DMS53 treated with DMSO at 0.1 percent for 48 hours (cell line): ENCODE measurements at regions not wholly inside any gene's neighbourhood (a gene's known extent, or its start where the extent isn't known, plus 50 kb on each side); places are given as distances from the start of the nearest gene placed in this dataset.
"Not testable (repeated sequence)": the region's sequence is repeated elsewhere in the genome, so short reads cannot be mapped to it uniquely, and the experiment has no call there.

Source experiments
- DNase-seq: peaks from one replicate; lab custom pipeline; 2025; ENCODE audit not compliant: unreplicated experiment; lab: John Stamatoyannopoulos, UW

GRCh38 chr1:185441605-185442004, 124.6 kb upstream of the IVNS1ABP start:
- no peak for DNase-seq

DNA sequence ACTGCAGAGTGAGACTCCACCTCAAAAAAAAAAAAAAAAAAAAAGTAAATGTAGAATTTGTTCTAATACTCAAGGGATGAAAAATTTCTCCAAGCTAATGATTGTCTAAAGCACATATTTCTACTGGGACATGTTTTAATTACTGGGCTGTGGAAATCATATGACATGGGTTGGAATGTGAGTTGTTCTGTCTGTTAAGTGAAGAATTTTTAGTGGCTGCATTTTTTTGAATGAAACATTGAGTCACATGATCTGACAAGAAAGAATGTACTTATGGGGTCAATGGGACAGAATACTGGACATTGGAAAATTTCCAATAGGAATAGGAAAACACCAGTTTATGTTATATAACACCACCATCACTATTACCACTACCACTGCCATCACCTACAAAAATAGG, 123.8 kb upstream of the IVNS1ABP start:
- DNase-seq: no peak

DNA sequence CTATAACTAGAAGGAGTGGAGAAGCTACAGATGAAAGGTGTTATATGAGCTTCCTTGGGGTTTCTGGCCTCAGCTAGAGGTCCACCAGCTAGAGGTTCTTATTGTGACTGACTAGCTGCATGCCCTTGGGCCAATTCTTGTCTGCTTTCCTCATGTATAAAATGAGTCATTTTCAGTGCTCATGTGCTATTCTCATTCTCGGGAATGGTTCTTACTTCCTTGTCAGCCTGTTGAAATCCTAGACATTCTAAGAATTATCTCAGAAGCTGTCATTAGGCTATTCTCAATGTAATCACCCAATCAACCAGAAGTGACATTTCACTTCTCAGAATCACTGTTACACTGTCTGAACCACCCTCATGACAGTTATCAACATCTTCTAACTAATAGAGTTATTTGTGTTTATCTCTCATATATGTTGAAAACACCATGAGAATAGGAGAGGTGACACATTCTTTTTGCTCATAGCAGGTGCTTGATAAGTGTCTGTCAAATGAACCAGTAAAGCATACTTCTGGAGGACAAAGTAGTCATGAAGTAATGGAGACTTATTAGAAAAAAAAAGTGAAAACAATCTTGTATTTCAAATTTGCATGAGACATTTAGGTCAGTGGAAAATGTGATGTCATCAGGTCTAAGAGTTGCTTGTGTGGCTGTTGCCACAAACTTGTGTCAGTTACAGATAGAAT, 122.8 kb upstream of the IVNS1ABP start:
- no peak for DNase-seq

DNA sequence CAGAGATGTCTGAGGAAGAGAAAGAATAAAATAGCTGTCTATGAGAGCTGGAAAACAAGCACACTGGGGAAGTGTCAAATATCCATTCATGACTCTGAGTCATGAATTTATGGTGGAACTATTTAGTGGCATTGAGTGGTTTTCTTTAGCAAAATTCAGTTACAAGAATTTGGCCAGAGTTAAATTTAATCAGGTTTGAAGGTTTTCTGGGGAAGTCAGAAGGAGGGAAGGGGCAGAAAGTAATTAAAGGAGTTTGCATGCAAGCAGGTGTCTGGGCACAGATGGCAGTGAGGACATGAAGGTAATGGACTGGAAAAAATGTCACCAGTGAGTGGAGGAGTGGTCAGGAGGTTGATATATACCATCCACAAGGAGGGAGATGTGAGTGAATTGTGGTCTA, 121.9 kb upstream of the IVNS1ABP start:
- no peak for DNase-seq

- no peak for DNase-seq
Observed at GRCh38 chr1:185435696-185436379, 118.8 kb upstream of the IVNS1ABP start.

DNA sequence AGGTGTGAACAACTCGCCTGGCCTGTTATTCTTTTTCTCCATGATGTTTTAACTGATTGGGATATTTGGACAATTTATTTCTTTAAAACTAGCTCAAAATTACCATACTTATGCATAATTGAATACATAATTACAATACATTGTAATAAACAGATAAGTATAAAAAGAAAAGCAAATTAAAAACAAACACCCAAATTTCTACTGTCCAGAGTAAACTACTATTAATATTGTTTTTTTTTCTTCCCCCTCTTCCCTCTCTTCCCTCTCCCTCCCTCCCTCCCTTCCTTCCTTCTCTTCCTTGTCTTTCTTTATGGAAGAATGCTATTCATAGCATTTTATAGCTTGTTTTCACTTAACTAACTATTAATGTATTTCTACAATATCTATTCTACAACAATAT, 117.7 kb upstream of the IVNS1ABP start:
- DNase-seq: no peak

DNA sequence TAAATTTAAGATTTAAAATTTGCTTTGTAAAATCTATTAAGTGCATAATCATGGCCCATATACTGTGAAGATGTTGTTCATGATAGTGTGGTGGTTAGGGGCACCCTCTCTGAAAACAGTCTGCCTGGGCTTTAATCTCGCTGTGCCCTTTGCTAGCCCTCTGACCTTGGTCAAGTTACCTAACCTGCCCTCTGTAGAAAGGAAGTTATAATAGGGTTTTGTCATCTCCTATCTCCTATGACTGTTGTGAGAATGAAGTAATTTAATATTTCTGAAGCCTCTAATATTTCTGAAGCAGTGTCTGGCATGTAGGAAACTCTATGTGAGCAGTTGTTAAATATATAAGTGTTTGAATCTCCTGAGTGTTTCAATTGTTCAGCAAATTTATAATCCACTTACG, 116.6 kb upstream of the IVNS1ABP start:
- no peak for DNase-seq

DNA sequence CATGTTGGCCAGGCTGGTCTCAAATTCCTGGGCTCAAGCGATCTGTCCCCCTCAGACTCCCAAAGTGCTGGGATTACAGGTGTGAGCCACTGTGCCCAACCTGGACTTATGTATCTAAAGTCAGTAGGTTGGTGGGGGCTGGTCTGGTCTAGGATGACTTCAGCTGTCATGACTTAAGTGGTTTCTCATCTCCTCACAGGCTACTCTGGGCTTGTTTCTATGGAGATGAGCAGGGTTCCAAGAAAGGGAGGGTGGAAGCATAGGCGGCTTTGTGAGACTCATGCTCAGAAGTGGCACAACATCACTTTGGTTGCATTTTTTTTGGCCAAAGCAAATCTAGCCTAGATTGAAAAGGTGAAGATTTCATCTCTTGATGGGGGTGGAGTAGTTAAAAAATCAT, 115.9 kb upstream of the IVNS1ABP start:
- DNase-seq: no peak

GRCh38 chr1:185431612-185432011, 114.6 kb upstream of the IVNS1ABP start:
- DNase-seq: no peak

- DNase-seq: not testable (repeated sequence)
Observed at GRCh38 chr1:185429668-185430067, 112.6 kb upstream of the IVNS1ABP start.

- DNase-seq: no peak
Observed at GRCh38 chr1:185427776-185428175, 110.7 kb upstream of the IVNS1ABP start.

- no peak for DNase-seq
Observed at GRCh38 chr1:185427264-185427663, 110.2 kb upstream of the IVNS1ABP start.

DNA sequence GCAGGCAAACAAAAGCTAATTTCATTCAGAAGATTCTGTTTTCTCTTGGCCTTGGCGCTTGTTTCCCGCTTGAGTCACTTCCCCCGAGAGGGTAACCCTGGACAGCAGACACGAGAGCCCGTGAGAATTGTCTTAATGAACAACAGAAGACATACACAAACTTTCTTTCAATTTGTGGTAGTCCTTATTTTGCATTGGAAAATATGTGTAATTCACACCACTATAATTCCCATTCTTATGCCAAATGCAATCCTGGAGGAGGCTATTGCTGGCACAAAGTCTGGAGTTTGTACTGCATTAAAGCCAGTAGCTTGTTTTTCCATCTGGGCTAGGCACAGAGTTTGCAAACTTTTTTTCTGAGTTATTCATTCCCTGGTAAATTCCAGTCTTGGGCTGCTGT, 109.8 kb upstream of the IVNS1ABP start:
- DNase-seq: no peak

- no peak for DNase-seq
Observed at GRCh38 chr1:185425163-185425562, 108.1 kb upstream of the IVNS1ABP start.

GRCh38 chr1:185421485-185422107, 104.6 kb upstream of the IVNS1ABP start:
- DNase-seq: no peak

DNA sequence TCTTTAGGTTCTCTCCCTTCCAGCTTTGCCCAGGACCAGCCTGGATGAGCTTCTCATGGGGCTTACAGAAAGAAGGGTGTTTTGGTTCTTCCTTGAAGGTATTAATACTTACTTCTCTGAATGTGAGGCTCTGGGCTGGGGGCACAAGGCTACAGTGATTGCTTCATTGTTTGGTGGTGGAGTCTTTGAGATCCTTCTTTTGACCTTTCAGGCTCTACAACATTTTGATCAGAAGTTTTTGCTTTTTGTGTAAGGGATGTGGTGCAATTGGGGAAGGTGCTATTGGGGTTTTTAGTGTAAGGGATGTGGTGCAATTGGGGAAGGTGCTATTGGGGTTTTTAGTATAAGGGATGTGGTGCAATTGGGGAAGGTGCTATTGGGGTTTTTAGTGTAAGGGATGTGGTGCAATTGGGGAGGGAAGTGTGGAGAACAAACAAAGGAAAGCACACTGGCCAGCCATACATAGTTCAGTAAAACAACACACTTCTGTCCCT, 103.6 kb upstream of the IVNS1ABP start:
- no peak for DNase-seq

- no peak for DNase-seq
Observed at GRCh38 chr1:185419718-185420117, 102.7 kb upstream of the IVNS1ABP start.

- no peak for DNase-seq
Observed at GRCh38 chr1:185418472-185418871, 101.4 kb upstream of the IVNS1ABP start.

- DNase-seq: no peak
Observed at GRCh38 chr1:185412385-185413087, 95.5 kb upstream of the IVNS1ABP start.

DNA sequence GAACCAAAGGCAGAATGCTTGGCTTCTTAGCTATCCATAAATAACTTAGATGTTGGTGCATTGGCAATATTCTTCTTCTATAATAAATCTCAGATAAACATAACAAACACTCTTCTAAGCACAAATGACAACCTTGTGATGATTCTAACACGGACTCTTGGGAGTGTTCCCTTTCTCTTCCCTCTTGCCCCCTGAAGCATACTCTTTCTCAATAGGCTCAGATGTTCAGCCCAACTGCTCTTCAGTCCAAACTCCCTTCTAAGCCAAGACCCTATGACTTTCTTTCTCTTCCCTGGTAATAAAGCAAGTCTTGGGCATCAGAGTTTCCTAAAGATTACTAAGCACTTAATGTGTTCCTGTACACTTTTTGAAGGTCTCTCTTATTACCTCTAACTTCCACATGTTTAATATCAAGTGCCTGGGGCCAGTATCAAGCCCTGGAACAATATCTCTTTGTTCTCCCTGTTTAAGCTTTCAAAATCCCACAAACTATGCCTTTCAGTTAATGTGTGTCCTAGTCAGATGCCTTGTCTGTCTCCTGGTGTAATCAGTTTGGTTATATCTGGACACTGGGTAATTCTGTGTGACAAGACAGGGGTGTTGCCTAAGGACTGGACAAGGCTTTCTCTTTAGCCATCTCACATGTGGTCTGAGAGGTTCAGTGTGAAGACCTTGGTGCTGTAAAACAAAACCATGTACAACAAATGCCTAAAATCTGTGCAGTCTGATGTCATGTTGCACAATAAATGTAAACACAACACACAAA, 92.9 kb upstream of the IVNS1ABP start:
- DNase-seq: no peak

DNA sequence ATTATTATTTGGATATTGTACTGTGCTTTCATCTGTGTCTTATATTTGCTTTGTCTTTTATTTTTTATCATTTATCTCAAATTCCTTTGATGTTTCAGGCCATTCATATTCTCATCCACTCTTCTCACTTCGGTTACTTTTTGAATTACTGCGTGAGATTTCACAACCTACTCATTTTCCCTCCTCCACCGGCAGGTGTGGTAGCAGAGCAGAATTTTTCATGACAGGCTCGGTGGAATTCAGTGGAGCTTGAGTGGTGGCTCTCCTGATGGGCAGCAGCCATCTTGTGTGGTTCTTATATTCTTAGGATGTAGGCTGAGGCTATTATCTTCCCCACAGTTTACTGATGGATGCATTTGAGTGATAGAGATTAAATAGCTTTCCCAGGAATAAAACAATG, 92.3 kb upstream of the IVNS1ABP start:
- no peak for DNase-seq
